Thoracic aorta (tissue), 2 donors: ENCODE measurements at regions not wholly inside any gene's neighbourhood (a gene's known extent, or its start where the extent isn't known, plus 50 kb on each side); places are given as distances from the start of the nearest gene placed in this dataset.

Source experiments
- ATAC-seq: fragments of 150-250 bp; one replicate; pipeline ENCODE4 v1.8.0; 2017; ENCODE audit warnings: low read depth; ENCODE audit not compliant: insufficient number of reproducible peaks, low FRiP score
- DNase-seq: peaks from one replicate; pipeline ENCODE4 v3.0.0-alpha.2; 2020; ENCODE audit warnings: low spot score
- H3K27ac ChIP-seq, 2 donors: fragments of 200-600 bp; sonication (generic); 1 replicate in 1 of 2; 2 replicates in 1 of 2; pipeline ENCODE4 v1.5.1; 2016; ENCODE audit warnings: mild to moderate bottlenecking in 2 of 2, moderate library complexity in 2 of 2
- H3K27me3 ChIP-seq: fragments of 200-600 bp; sonication (generic); replicated peaks from 2 replicates; pipeline ENCODE4 v1.6.0; 2016; ENCODE audit warnings: mild to moderate bottlenecking; ENCODE audit not compliant: insufficient read depth
- H3K36me3 ChIP-seq: fragments of 200-600 bp; sonication (generic); one replicate; pipeline ENCODE4 v1.5.1; 2016
- H3K4me1 ChIP-seq, 2 donors: fragments of 200-600 bp; sonication (generic); 1 replicate in 1 of 2; 2 replicates in 1 of 2; pipeline versions ENCODE4 v1.5.1 to v1.6.0; 2016; ENCODE audit warnings: low read depth in 2 of 2, mild to moderate bottlenecking in 1 of 2; ENCODE audit not compliant: control insufficient read depth in 1 of 2
- H3K4me3 ChIP-seq: fragments of 200-600 bp; sonication (generic); 2 replicates; pipeline ENCODE4 v1.5.1; 2016; ENCODE audit warnings: mild to moderate bottlenecking
- H3K9me3 ChIP-seq: fragments of 200-600 bp; sonication (generic); 2 replicates; pipeline ENCODE4 v1.5.1; 2016
- CTCF ChIP-seq: fragments of 200-600 bp; sonication (generic); IDR thresholded peaks from one replicate; pipeline ENCODE4 v1.5.1; 2019; ENCODE audit warnings: antibody characterized with exemption

GRCh38 chr10:130368761-130369560 is 232.8 kb downstream of the GLRX3 start:
- no peaks in the 10 kb centered on the region for H3K9me3 ChIP-seq
- ATAC-seq (no peak), DNase-seq (no peak)
- H3K4me3 ChIP-seq: no peak overlapping the region
- no peaks in the 10 kb centered on the region for H3K36me3 ChIP-seq
- TF ChIP-seq CTCF: no peak
- H3K27me3 ChIP-seq: no peaks in the 10 kb centered on the region
- H3K27ac ChIP-seq: no peak overlapping the region
- no peaks in the 10 kb centered on the region for H3K4me1 ChIP-seq

- TF ChIP-seq CTCF: no peak
- DNase-seq: no peak
- Histone ChIP-seq H3K9me3 (no peaks in the 10 kb centered on the region), H3K27ac (no peak overlapping the region), H3K4me3 (no peak overlapping the region), H3K4me1 (no peaks in the 10 kb centered on the region), H3K36me3 (no peaks in the 10 kb centered on the region), H3K27me3 (no peaks in the 10 kb centered on the region)
- ATAC-seq: no peak
Measured at GRCh38 chr10:130369645-130370381, 233.6 kb downstream of the GLRX3 start.

- H3K4me1 ChIP-seq: no peaks in the 10 kb centered on the region
- H3K27me3 ChIP-seq: no peaks in the 10 kb centered on the region
- H3K9me3 ChIP-seq: no peaks in the 10 kb centered on the region
- no peaks in the 10 kb centered on the region for H3K36me3 ChIP-seq
- ATAC-seq (no peak), DNase-seq (no peak)
- TF ChIP-seq CTCF: no peak
- H3K27ac ChIP-seq: no peak overlapping the region
- H3K4me3 ChIP-seq: no peak overlapping the region
Measured at GRCh38 chr10:130370721-130371120, 234.5 kb downstream of the GLRX3 start.

- Histone ChIP-seq H3K9me3 (no peaks in the 10 kb centered on the region), H3K4me1 (no peaks in the 10 kb centered on the region), H3K36me3 (no peaks in the 10 kb centered on the region), H3K27me3 (no peaks in the 10 kb centered on the region), H3K4me3 (no peak overlapping the region), H3K27ac (no peak overlapping the region)
- DNase-seq (no peak), ATAC-seq (no peak)
- no peak for TF ChIP-seq CTCF
Measured at GRCh38 chr10:130371156-130371555, 235.0 kb downstream of the GLRX3 start.

- TF ChIP-seq CTCF: no peak
- Histone ChIP-seq H3K27me3 (no peaks in the 10 kb centered on the region), H3K9me3 (no peaks in the 10 kb centered on the region), H3K36me3 (no peaks in the 10 kb centered on the region), H3K27ac (no peak overlapping the region), H3K4me3 (no peak overlapping the region), H3K4me1 (no peaks in the 10 kb centered on the region)
- ATAC-seq (no peak), DNase-seq (no peak)
Measured at GRCh38 chr10:130371666-130372065, 235.5 kb downstream of the GLRX3 start.
